ENCODE measurements at regions not wholly inside any gene's neighbourhood (a gene's known extent, or its start where the extent isn't known, plus 50 kb on each side); places are given as distances from the start of the nearest gene placed in this dataset.

DNA sequence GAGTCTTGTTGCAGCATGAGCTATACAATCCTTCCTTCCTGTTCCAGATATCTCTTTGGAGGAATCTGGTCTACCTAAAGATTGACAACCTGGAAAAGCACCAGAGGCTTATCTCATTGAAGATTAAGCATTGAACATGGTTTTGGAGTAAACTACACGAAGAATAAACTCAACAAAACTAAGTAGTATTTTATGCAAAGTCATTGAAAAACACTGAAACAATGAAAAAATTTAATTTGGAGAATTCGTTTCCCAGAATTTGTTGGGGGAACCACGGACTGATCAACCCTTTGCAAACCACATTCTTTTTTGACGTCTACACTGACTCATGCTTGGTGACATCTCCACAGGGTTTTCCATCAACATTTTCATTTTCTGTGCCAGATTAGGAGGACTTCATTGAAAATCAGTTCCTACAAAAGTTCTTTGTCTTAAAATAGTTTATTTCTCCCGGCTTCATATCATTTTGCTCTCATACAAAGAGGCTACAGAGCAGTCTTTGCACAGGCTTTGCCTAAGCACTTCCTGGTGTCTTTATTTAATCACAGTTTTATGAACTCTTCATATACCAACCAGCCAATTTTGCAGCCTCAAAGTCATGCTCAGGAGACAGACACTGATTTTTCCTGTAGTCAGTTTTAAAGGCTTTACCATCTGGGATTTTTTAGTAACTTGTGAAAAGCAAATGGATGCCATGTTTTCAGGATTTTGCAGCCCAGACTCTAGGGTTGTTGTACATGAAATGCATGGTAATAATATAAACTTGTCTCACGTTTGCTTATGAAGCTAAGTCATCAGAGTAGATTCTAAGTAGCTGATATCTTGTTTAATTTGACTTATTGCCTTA is 186.3 kb downstream of the C11orf91 start:
- TF ChIP-seq, protein P1, sequence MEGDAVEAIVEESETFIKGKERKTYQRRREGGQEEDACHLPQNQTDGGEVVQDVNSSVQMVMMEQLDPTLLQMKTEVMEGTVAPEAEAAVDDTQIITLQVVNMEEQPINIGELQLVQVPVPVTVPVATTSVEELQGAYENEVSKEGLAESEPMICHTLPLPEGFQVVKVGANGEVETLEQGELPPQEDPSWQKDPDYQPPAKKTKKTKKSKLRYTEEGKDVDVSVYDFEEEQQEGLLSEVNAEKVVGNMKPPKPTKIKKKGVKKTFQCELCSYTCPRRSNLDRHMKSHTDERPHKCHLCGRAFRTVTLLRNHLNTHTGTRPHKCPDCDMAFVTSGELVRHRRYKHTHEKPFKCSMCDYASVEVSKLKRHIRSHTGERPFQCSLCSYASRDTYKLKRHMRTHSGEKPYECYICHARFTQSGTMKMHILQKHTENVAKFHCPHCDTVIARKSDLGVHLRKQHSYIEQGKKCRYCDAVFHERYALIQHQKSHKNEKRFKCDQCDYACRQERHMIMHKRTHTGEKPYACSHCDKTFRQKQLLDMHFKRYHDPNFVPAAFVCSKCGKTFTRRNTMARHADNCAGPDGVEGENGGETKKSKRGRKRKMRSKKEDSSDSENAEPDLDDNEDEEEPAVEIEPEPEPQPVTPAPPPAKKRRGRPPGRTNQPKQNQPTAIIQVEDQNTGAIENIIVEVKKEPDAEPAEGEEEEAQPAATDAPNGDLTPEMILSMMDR (IDR thresholded peaks at IDR 0.05; ENCODE audit: insufficient read depth, low read length, poor library complexity, severe bottlenecking): no peak
- no peak for TF ChIP-seq EZH2phosphoT487 (conservative IDR thresholded peaks at IDR 0.05; ENCODE audit: low read length)
